Breast epithelium (tissue), 3 donors: ENCODE measurements at regions not wholly inside any gene's neighbourhood (a gene's known extent, or its start where the extent isn't known, plus 50 kb on each side); places are given as distances from the start of the nearest gene placed in this dataset.

Experiments
- POLR2A ChIP-seq: fragments of 450-650 bp; IDR thresholded peaks from one replicate; pipeline ENCODE4 v1.6.1; 2016; ENCODE audit warnings: antibody characterized with exemption, mild to moderate bottlenecking, moderate library complexity
- TF ChIP-seq, protein P1 (sequence below), 3 donors: fragments of 450-650 bp; IDR thresholded peaks; one replicate each; pipeline ENCODE4 v1.5.1; 2016 to 2017; ENCODE audit warnings: antibody characterized with exemption in 3 of 3, mild to moderate bottlenecking in 3 of 3, moderate library complexity in 3 of 3

DNA sequence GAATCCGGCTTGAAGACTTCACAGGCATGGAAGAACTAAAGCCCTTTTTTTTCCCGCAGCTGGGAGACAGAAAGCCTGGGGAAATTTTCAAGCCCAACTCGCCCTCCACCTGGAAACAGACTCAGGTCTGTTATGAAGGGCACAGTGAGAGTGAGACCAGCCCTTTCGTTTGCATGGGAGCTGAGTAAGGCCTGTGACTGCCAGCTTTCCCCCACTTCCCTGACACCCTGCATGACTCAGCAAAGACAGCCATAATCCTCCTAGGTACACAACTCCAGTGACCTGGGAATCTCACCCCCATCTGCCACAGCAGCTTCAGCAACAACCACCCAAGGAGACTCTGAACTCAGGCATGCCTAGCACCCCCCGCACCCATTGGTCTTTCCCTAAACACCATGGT is 87.6 kb upstream of the ZNF91 start:
- no peak for TF ChIP-seq POLR2A
- TF ChIP-seq, protein P1, sequence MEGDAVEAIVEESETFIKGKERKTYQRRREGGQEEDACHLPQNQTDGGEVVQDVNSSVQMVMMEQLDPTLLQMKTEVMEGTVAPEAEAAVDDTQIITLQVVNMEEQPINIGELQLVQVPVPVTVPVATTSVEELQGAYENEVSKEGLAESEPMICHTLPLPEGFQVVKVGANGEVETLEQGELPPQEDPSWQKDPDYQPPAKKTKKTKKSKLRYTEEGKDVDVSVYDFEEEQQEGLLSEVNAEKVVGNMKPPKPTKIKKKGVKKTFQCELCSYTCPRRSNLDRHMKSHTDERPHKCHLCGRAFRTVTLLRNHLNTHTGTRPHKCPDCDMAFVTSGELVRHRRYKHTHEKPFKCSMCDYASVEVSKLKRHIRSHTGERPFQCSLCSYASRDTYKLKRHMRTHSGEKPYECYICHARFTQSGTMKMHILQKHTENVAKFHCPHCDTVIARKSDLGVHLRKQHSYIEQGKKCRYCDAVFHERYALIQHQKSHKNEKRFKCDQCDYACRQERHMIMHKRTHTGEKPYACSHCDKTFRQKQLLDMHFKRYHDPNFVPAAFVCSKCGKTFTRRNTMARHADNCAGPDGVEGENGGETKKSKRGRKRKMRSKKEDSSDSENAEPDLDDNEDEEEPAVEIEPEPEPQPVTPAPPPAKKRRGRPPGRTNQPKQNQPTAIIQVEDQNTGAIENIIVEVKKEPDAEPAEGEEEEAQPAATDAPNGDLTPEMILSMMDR (IDR thresholded peaks at IDR 0.05): no peak
